ENCODE measurements at regions not wholly inside any gene's neighbourhood (a gene's known extent, or its start where the extent isn't known, plus 50 kb on each side); places are given as distances from the start of the nearest gene placed in this dataset.

DNA sequence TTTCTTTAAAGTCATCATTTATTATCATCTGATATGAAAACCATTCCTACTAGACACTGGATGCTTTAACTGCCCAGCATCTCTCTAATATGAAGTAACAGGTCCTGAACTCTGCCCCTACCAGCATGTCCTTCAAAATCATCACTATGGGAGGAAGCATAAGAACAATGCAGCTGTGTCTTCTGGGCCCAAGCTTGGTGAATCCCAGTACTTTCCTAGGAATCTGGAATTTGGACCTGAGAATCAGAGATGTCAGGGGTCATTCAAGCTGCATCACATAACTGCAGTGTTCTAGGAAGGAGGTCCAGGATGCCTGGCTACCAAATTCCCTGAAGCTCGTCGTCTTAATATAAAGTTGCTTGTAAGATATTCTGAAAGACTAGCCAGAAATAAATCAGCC is 182.7 kb downstream of the AHR start:
- DNase-seq (ENCODE audit: low read depth in 2 of 2): no peak

- DNase-seq (ENCODE audit: low read depth in 2 of 2): no peak
These were observed 186.9 kb downstream of the AHR start for GRCh38 chr7:17485368-17485767.

DNA sequence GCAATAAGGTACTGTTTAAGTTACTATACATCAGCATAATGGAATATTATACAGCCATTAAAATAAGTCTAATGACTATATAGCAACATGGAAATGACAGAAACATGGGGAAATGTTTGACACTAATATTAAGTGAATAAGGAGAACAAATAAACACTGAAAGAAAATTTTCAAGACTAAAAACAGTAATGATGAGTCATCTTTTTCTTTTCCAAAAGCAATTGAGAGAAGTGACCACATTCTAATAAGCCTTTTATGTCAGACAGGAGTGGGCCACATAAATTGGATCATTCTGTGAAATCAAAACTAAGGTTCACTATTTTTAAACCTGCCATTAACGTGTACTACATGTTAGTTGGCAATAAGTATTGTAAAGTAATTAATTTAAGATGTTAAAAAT is 187.5 kb downstream of the AHR start:
- no peak for DNase-seq (ENCODE audit: low read depth in 2 of 2)

DNA sequence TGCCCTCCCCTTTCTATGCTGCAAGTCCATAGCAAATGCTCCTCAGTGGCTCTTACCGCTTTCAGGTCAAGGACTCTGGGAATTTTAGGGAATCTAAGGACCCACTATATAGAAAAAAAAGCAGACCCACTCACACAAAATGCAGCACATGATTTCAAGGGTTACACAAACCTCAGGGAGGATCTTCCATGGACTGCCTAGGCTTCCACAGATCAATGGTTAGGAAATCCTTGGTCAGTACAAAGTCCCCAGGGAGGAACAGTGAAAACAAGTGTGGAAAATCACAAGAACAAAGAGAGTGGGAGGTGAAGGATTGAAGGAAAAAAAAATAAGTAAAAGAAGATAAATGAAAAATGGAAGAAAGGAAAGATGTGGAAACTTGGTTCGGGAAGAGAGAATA is 188.4 kb downstream of the AHR start:
- DNase-seq (ENCODE audit: low read depth in 2 of 2): no peak

DNA sequence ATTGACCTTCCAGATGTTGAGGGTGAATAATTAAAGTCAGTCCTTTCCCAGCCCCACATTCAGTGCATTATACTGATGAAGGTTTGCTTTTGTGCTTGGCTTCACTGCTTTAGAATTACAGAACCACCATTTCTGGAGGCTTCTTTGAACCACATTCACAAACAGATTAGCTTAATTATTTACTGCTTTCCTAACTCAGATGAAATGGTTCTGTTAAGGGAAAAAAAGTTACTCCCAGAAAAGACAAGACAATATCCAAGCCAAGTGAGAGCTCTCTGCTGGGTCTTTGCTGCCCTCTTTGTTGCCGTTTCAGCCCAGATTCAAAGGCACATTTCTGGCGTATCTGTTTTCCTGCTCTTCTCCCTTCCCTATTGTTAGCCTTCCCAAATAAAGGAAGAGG is 188.9 kb downstream of the AHR start:
- DNase-seq (ENCODE audit: low read depth in 2 of 2): no peak

- DNase-seq (ENCODE audit: low read depth in 2 of 2): no peak
These were observed 190.4 kb downstream of the AHR start for GRCh38 chr7:17488829-17489228.

DNA sequence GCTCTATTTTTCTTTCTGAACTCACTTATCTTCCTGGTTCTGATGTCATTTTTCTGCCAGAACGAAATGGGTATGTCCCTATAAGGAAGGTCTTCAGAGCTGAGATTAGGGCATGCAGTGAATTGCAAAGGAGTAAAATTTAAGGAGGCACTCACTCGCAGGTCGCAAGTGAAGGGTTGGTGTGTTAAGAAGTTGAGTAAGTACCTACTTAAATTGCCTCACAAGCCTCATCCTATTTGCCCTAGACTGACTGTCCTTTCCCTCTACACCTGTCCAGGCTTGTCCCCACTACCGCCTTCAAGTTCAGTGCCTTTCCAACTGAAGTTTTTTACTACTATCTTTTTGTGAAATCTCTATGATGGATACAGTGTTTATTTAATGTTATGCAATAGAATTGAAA is 191.5 kb downstream of the AHR start:
- DNase-seq (ENCODE audit: low read depth in 2 of 2): no peak

DNA sequence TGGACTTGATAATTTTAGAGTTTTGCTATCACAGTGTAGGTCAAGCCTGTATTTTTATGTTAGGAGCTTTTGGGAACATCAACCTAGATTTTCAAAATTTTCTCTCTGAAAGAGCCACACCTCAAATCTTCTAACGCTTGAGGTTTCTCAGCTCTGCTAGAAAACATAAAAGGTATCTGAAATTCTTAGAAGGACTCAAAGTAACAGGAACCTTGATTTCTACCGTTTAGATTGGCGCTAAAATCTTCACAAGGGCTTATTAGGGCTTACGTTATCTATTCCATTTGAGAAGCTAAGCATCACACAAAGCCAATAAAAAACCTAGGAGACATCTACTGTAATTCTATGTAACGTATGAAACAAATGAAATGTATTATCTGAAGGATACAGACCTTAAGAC is 192.4 kb downstream of the AHR start:
- DNase-seq (ENCODE audit: low read depth in 2 of 2): no peak

- no peak for DNase-seq (ENCODE audit: low read depth in 2 of 2)
These were observed 194.0 kb downstream of the AHR start for GRCh38 chr7:17492437-17492836.

DNA sequence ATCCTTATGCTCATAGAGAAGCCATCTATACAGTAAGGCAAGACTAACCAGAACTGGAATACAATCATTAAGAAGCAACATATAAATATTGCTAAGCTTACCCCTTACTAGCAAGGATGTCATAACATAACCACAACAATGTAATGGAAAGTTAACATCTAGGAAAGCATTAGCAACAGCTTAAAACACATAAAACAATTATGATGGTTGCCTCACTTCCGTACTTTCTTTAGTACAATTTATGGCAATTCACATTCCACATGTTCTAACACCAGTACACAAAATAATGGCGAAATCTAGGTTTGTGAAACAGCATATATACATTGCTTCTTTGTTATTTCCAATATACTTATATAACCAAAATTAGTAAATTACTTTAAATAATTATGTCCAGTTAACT is 195.0 kb downstream of the AHR start:
- DNase-seq (ENCODE audit: low read depth in 2 of 2): peak in 1 of 2 experiments; percentile 41

- DNase-seq (ENCODE audit: low read depth in 2 of 2): no peak
These were observed 197.4 kb downstream of the AHR start for GRCh38 chr7:17495655-17496394.

DNA sequence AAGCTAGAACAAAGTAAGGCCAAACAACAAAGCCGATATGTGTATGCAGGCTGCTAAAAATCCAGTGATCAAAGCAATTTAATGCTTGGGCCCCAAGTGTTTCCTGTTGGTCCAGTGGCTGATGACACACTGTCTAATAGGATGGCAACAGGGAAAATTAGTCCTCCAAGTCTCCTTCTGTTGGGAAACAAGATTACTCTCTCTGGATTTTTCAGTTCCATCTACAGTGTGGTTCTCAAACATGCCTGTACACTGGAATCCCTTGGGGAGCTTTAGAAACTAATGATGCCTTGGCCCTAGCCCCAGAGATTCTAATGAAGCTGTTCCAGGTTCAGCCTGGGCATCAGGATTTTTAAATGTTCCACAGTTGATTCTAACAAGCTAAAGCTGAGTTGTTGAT is 198.7 kb downstream of the AHR start:
- no peak for DNase-seq (ENCODE audit: low read depth in 2 of 2)

GRCh38 chr7:17497549-17498167 is 199.2 kb downstream of the AHR start:
- no peak for DNase-seq (ENCODE audit: low read depth in 2 of 2)

DNA sequence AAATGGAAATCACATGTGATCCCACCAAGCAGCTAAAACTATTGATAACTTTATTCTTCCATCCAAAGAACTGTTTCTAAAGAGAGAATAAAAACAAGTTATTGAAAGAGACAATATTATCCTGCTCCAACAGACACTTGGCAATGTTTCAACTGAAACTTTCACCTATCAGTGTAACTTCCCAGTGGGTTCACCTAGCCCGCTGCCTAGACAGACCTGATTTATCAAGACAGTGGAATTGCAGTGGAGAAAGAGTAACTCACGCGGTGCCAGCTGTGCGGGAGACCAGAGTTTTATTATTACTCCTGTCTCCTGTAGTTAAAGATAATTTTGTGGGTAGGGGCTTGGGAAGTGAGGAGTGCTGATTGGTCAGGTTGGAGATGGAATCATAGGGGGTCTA is 199.8 kb downstream of the AHR start:
- no peak for DNase-seq (ENCODE audit: low read depth in 2 of 2)

DNA sequence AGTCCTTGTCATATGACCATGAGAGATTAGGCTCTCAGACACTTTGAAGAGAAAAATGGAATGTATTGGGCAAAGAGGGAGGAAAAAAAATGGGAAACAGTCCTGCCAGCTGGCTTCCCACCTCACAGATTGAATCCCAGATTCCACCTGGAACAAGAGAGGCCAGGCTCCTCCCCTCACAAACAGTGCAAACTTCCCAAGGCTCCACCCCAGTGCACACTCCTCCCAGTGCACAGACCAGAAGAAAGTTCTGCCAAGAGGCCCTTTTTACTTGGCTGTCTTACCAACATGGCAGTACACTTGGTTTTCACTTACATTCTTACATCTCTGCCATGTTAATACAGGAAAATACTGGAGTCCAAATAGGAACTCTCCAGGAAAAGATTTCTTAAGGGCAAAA is 202.3 kb downstream of the AHR start:
- no peak for DNase-seq (ENCODE audit: low read depth in 2 of 2)

GRCh38 chr7:17501441-17502212 is 203.2 kb downstream of the AHR start:
- DNase-seq (ENCODE audit: low read depth in 2 of 2): peak in 1 of 2 experiments; percentile 32

DNA sequence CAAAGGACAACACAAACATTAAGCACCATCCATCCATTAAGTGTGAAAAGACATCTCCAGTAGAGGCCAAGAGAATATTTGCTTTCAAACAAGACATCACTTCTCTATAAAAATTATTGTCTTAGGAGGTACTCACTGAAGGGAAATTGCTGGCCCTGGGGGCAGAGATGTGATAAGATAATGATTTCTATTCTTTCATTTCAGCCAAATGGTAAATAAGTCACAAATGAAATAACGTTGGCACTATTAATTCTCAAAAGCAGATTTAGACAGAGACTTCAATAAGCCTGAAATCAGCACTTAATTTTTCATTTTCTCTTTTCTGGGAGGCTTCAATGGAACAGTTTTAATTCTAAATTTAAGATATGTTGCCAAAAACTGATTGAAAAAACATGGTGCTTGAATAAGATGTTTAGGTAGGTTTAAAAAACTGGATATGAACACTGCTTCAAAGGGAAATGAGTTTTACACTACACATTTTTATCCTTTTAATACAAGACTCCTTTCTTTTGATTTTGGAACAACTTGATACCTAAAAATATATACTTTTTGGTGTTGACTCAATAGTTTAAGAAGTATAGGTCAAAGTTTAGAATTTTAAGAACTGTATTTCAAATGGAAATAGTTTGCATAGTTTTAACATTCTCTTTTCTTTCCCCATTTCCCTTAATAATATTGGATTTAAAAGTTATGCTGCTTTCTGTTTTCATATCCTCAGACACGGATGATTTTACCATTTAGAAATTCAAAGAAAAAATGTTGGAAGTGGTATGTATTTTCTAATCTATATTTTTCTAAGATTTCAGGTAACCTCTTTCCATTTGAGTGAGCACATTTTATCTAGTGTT is 204.0 kb downstream of the AHR start:
- no peak for DNase-seq (ENCODE audit: low read depth in 2 of 2)

DNA sequence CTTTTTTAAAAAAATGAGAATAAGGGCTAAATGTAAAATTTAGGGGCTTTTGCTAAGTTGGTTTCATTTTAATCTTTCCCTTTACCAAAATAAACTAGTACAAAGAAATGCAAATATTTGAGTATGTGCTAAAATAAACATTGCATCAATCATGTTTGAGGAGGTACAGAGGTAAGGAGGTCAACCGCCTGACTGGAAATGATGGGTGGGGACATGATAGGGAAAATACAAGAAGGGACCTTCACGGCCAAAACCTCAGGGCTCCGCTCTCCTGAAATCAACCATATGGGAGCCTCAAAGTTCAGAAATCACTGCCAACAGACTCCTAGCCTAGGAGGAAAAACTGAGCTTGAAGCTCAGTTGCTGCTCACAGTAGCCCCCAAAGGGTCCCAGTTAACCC is 207.6 kb downstream of the AHR start:
- DNase-seq (ENCODE audit: low read depth in 2 of 2): no peak

GRCh38 chr7:17506596-17506995 is 208.1 kb downstream of the AHR start:
- DNase-seq (ENCODE audit: low read depth in 2 of 2): no peak

GRCh38 chr7:17507717-17508116 is 209.3 kb downstream of the AHR start:
- DNase-seq (ENCODE audit: low read depth in 2 of 2): no peak

DNA sequence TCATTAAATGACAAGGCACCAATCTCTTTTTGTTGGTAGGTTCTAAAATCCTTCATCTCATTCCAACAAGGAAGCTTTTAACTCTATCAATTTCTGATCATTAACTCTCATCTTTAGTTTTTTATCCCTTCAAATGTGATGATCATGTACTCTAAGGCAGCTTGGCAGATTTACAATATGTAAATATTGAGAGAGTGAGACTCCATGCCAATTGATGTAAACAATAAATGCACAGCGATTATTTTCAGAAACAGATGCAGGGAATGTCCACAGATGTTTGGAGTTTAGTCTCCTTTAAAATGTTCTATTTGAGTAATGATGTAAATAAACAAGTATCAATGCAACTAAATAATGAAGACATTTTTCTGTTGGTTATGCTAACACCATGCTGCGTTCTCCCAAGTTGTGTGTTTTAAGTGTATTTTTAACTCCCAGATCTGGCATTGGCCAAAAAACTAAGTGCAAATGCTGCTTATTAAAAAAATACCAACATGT is 213.8 kb downstream of the AHR start:
- DNase-seq (ENCODE audit: low read depth in 2 of 2): no peak

DNA sequence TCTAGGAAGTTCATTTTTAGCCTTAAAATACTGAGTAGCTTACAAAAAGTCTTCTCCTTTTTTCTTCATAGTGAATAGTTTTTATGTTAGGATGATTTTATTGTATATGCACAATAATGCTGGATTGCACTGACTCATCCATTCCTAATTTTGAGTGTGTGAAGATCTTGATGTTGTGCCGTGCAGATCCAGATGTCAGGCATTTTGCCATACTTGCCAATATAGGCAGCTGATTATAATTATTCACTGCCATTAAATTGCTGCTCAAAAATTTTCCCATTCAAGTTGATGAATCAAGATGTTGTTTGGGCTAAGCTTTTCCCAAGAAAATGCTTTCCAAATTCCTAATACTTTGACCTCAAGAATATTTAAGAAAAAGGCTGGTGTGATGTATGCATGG is 218.3 kb downstream of the AHR start:
- peak; percentile 95 for DNase-seq (ENCODE audit: low read depth in 2 of 2)
